Peyer's patch (tissue), 4 donors: ENCODE measurements at regions not wholly inside any gene's neighbourhood (a gene's known extent, or its start where the extent isn't known, plus 50 kb on each side); places are given as distances from the start of the nearest gene placed in this dataset.

Experiments used
- POLR2A ChIP-seq, 2 donors: fragments of 450-650 bp; IDR thresholded peaks; one replicate each; pipeline ENCODE4 v1.5.1; 2017; ENCODE audit warnings: antibody characterized with exemption in 2 of 2, mild to moderate bottlenecking in 2 of 2, moderate library complexity in 2 of 2
- TF ChIP-seq, protein P1 (sequence below), 6 experiments: fragments of 450-650 bp in 4 of 6; fragments of 200-600 bp in 2 of 6; sonication (generic) in 1 of 6; IDR thresholded peaks; one replicate each; pipeline ENCODE4 v1.5.1; 2017 to 2019; ENCODE audit warnings: antibody characterized with exemption in 6 of 6, mild to moderate bottlenecking in 3 of 6, moderate library complexity in 1 of 6

GRCh38 chr3:127387119-127387518 is 99.3 kb upstream of the PRR20G start:
- TF ChIP-seq, protein P1, sequence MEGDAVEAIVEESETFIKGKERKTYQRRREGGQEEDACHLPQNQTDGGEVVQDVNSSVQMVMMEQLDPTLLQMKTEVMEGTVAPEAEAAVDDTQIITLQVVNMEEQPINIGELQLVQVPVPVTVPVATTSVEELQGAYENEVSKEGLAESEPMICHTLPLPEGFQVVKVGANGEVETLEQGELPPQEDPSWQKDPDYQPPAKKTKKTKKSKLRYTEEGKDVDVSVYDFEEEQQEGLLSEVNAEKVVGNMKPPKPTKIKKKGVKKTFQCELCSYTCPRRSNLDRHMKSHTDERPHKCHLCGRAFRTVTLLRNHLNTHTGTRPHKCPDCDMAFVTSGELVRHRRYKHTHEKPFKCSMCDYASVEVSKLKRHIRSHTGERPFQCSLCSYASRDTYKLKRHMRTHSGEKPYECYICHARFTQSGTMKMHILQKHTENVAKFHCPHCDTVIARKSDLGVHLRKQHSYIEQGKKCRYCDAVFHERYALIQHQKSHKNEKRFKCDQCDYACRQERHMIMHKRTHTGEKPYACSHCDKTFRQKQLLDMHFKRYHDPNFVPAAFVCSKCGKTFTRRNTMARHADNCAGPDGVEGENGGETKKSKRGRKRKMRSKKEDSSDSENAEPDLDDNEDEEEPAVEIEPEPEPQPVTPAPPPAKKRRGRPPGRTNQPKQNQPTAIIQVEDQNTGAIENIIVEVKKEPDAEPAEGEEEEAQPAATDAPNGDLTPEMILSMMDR (IDR thresholded peaks at IDR 0.05) = no peak
- TF ChIP-seq POLR2A (IDR thresholded peaks at IDR 0.05) = no peak
